BE2C (cell line): ENCODE measurements at regions not wholly inside any gene's neighbourhood (a gene's known extent, or its start where the extent isn't known, plus 50 kb on each side); places are given as distances from the start of the nearest gene placed in this dataset.

ENCODE experiments used
- DNase-seq: peaks from one replicate; pipeline ENCODE4 v3.0.0-alpha.2; 2020
- H3K27me3 ChIP-seq: fragments of 250-450 bp; sonication (Bioruptor Pico); 2 replicates; pipeline ENCODE4 v1.5.1; 2020; ENCODE audit warnings: mild to moderate bottlenecking
- H3K36me3 ChIP-seq: fragments of 250-450 bp; sonication (Bioruptor Pico); 2 replicates; pipeline ENCODE4 v1.5.1; 2020; ENCODE audit warnings: mild to moderate bottlenecking
- H3K4me1 ChIP-seq: fragments of 250-450 bp; sonication (Bioruptor Pico); 2 replicates; pipeline ENCODE4 v1.5.1; 2020
- H3K4me3 ChIP-seq: 2 replicates; pipeline ENCODE4 v1.5.1; 2011; ENCODE audit warnings: low read depth, low read length
- H3K9me3 ChIP-seq: fragments of 250-450 bp; sonication (Bioruptor Pico); 2 replicates; pipeline ENCODE4 v1.5.1; 2020
- CTCF ChIP-seq: IDR thresholded peaks from 2 replicates; pipeline ENCODE4 v1.5.1; 2012; ENCODE audit warnings: mild to moderate bottlenecking, low read depth, low read length

GRCh38 chr6:84422380-84422968, 195.0 kb upstream of the CEP162 start:
- H3K27me3 ChIP-seq: peaks cover 53% of the 10 kb centered on the region
- DNase-seq: peak; percentile 71

GRCh38 chr6:84421031-84421430, 193.6 kb upstream of the CEP162 start:
- no peaks in the 10 kb centered on the region for H3K9me3 ChIP-seq
- peaks cover 49% of the 10 kb centered on the region for H3K27me3 ChIP-seq
- TF ChIP-seq CTCF: no peak
- H3K4me3 ChIP-seq: no peak overlapping the region
- no peaks in the 10 kb centered on the region for H3K4me1 ChIP-seq
- DNase-seq: no peak
- H3K36me3 ChIP-seq: no peaks in the 10 kb centered on the region

More at GRCh38 chr6:84422380-84422968, 195.0 kb upstream of the CEP162 start:
- peak; percentile 94 for TF ChIP-seq CTCF
- Histone ChIP-seq H3K4me3 (no peak overlapping the region), H3K4me1 (no peaks in the 10 kb centered on the region), H3K9me3 (no peaks in the 10 kb centered on the region), H3K36me3 (no peaks in the 10 kb centered on the region)

GRCh38 chr6:84417260-84417659, 189.8 kb upstream of the CEP162 start:
- Histone ChIP-seq H3K27me3 (peaks cover 52% of the 10 kb centered on the region), H3K36me3 (no peaks in the 10 kb centered on the region), H3K4me3 (no peak overlapping the region), H3K9me3 (no peaks in the 10 kb centered on the region), H3K4me1 (no peaks in the 10 kb centered on the region)
- TF ChIP-seq CTCF: no peak
- no peak for DNase-seq

- DNase-seq: no peak
- Histone ChIP-seq H3K27me3 (peaks cover 41% of the 10 kb centered on the region), H3K4me3 (no peak overlapping the region), H3K9me3 (no peaks in the 10 kb centered on the region), H3K36me3 (no peaks in the 10 kb centered on the region), H3K4me1 (no peaks in the 10 kb centered on the region)
- TF ChIP-seq CTCF: no peak
Measured at GRCh38 chr6:84416043-84416657, 188.7 kb upstream of the CEP162 start.

GRCh38 chr6:84415517-84415916, 188.1 kb upstream of the CEP162 start:
- Histone ChIP-seq H3K9me3 (no peaks in the 10 kb centered on the region), H3K4me3 (no peak overlapping the region), H3K36me3 (no peaks in the 10 kb centered on the region), H3K27me3 (peaks cover 40% of the 10 kb centered on the region), H3K4me1 (no peaks in the 10 kb centered on the region)
- no peak for TF ChIP-seq CTCF
- no peak for DNase-seq

GRCh38 chr6:84415068-84415467, 187.6 kb upstream of the CEP162 start:
- Histone ChIP-seq H3K4me1 (no peaks in the 10 kb centered on the region), H3K4me3 (no peak overlapping the region), H3K36me3 (no peaks in the 10 kb centered on the region), H3K9me3 (no peaks in the 10 kb centered on the region), H3K27me3 (peaks cover 36% of the 10 kb centered on the region)
- TF ChIP-seq CTCF: no peak
- DNase-seq: no peak
